HL-60 (cell line): ENCODE measurements at regions not wholly inside any gene's neighbourhood (a gene's known extent, or its start where the extent isn't known, plus 50 kb on each side); places are given as distances from the start of the nearest gene placed in this dataset.
A peak's percentile ranks its signal among the peaks of the same experiment; 100 is the strongest.
"Not testable (repeated sequence)": the region's sequence is repeated elsewhere in the genome, so short reads cannot be mapped to it uniquely, and the experiment has no call there.

Experiments used
- DNase-seq, 2 experiments: peaks; one replicate each; pipeline ENCODE4 v3.0.0-alpha.2; 2010 to 2020; ENCODE audit warnings: low read depth in 1 of 2, low spot score in 1 of 2
- H3K27ac ChIP-seq: fragments of 250-450 bp; sonication (Bioruptor Pico); replicated peaks from 2 replicates; pipeline ENCODE4 v1.5.1; 2020; ENCODE audit warnings: mild to moderate bottlenecking, moderate library complexity
- H3K27me3 ChIP-seq: fragments of 250-450 bp; sonication (Bioruptor Pico); 2 replicates; pipeline ENCODE4 v1.5.1; 2021; ENCODE audit warnings: mild to moderate bottlenecking, moderate library complexity; ENCODE audit not compliant: insufficient read depth, poor library complexity, severe bottlenecking
- H3K4me3 ChIP-seq: replicated peaks from 2 replicates; pipeline ENCODE4 v1.5.1; 2011; ENCODE audit warnings: mild to moderate bottlenecking, control low read depth, low read length; ENCODE audit not compliant: insufficient read depth
- GABPA ChIP-seq: IDR thresholded peaks from 2 replicates; pipeline ENCODE4 v1.6.1; 2012; ENCODE audit warnings: low read depth
- POLR2AphosphoS5 ChIP-seq: IDR thresholded peaks from 2 replicates; pipeline ENCODE4 v1.6.1; 2012; ENCODE audit warnings: low read depth
- REST ChIP-seq: IDR thresholded peaks from 2 replicates; pipeline ENCODE4 v1.6.1; 2012; ENCODE audit warnings: low read depth; ENCODE audit not compliant: insufficient replicate concordance
- SPI1 ChIP-seq: IDR thresholded peaks from 2 replicates; pipeline ENCODE4 v1.6.1; 2012; ENCODE audit warnings: low read depth, mild to moderate bottlenecking, borderline replicate concordance
- TF ChIP-seq, protein P1 (sequence below): IDR thresholded peaks from one replicate; pipeline ENCODE4 v1.5.1; 2011; ENCODE audit warnings: low read length, control low read depth, inconsistent platforms; ENCODE audit not compliant: insufficient read depth

DNA sequence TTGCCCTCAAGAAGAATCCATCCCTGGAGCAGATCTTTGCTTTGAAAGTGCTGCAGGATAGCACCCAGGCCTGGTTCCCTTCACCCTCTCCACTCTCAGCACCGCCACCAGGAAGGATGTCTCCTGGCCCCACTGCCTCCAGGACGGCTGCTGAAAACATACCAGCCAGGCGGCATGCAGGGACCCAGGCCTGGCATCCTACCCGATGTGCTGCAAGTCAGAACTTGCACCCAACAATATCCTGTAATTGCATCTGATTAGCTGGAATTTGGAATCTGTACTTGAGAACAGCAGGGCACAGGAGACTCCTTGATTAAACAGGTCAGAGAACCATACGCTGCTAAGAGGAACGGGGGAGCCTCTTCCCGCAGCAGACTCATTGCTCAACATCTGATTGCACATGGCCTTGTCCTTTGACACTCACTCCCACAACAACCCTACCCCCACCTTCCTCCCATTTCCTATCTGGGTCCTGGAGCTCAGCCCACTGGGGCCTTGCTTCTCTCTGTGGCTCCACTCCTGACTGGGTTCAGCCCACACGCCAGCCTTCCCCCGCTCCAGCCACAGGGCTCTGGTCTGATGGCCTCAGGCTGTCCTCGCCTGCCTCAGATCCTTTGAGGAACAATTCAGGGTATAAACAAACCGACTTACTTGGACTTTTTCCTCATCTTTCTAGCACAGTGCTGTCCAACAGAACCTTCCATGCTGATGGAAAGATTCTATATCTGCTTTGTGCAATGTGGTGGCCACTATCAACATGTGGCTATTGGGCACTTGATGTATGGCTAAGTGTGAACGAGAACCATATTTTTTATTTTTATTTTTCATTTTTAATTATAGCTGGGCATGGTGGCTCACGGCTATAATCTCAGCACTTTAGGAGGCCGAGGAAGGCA lies 78.0 kb downstream of the FGD2 start:
- DNase-seq = peak; percentile 95 to 98
- TF ChIP-seq REST = peak; percentile 59
- peak; percentile 53; the same call in 1 of the 2 replicates for TF ChIP-seq SPI1
- TF ChIP-seq, protein P1, sequence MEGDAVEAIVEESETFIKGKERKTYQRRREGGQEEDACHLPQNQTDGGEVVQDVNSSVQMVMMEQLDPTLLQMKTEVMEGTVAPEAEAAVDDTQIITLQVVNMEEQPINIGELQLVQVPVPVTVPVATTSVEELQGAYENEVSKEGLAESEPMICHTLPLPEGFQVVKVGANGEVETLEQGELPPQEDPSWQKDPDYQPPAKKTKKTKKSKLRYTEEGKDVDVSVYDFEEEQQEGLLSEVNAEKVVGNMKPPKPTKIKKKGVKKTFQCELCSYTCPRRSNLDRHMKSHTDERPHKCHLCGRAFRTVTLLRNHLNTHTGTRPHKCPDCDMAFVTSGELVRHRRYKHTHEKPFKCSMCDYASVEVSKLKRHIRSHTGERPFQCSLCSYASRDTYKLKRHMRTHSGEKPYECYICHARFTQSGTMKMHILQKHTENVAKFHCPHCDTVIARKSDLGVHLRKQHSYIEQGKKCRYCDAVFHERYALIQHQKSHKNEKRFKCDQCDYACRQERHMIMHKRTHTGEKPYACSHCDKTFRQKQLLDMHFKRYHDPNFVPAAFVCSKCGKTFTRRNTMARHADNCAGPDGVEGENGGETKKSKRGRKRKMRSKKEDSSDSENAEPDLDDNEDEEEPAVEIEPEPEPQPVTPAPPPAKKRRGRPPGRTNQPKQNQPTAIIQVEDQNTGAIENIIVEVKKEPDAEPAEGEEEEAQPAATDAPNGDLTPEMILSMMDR = no peak
- peak; percentile 96 for TF ChIP-seq POLR2AphosphoS5
- TF ChIP-seq GABPA = 0 out of 2 replicates have a peak, but pooled peaks have one; percentile 2
- H3K4me3 ChIP-seq = no peak overlapping the region
- no peaks in the 10 kb centered on the region for H3K27me3 ChIP-seq
- H3K27ac ChIP-seq = peak overlapping the region; percentile 59

DNA sequence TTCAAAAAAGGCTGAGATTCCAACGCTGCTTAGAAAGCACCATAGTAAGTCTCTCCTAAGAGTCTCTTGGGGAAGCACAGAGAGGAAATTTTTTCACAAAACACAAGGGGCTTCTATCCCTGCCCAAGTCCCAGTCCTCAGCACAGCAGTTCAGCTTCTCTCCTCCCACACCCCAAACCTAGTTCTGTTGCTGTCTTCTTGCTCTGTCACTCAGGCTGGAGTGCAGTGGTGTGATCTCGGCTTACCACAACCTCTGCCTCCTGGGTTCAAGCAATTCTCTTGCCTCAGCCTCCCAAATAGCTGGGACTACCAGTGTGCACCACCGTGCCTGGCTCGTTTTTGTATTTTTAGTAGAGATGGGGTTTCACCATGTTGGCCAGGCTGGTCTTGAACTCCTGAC lies 79.2 kb downstream of the FGD2 start:
- not testable (repeated sequence) for DNase-seq, H3K4me3 ChIP-seq

GRCh38 chr6:37085198-37085597 lies 79.7 kb downstream of the FGD2 start:
- DNase-seq = peak in 1 of 2 experiments; percentile 32
- Histone ChIP-seq H3K27me3 (no peaks in the 10 kb centered on the region), H3K27ac (no peak overlapping the region), H3K4me3 (no peak overlapping the region)
- TF ChIP-seq, protein P1 = no peak
- TF ChIP-seq GABPA (no peak), REST (no peak), SPI1 (no peak), POLR2AphosphoS5 (no peak)

More for the DNA sequence above, 79.2 kb downstream of the FGD2 start:
- not testable (repeated sequence) for H3K27me3 ChIP-seq, H3K27ac ChIP-seq

GRCh38 chr6:37088897-37089296 lies 81.1 kb upstream of the PIM1 start:
- TF ChIP-seq POLR2AphosphoS5 (no peak), REST (no peak), GABPA (no peak), SPI1 (no peak)
- TF ChIP-seq, protein P1 = no peak
- no peak for DNase-seq
- no peaks in the 10 kb centered on the region for H3K27me3 ChIP-seq
- no peak overlapping the region for H3K27ac ChIP-seq
- H3K4me3 ChIP-seq = no peak overlapping the region
